ENCODE measurements at regions not wholly inside any gene's neighbourhood (a gene's known extent, or its start where the extent isn't known, plus 50 kb on each side); places are given as distances from the start of the nearest gene placed in this dataset.

DNA sequence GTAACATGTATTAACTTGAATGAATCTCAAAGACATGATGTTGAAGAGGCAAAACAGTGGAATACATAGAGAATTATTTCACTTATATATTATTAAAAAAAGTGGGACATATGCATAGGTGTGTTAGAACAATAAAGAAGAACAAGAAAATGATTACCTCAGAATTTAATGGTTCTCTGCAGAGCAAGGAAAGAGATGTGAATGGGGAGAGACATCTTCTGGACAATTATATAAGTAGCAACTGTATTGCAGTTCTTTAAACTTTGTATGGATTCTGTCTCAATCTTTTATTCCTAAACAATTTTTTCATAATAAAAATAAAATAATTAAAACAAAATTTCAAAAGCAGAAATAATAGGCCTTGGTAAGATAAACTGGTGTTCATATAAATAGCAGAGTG is 674.9 kb upstream of the ADGRL4 start:
- TF ChIP-seq, protein P1, sequence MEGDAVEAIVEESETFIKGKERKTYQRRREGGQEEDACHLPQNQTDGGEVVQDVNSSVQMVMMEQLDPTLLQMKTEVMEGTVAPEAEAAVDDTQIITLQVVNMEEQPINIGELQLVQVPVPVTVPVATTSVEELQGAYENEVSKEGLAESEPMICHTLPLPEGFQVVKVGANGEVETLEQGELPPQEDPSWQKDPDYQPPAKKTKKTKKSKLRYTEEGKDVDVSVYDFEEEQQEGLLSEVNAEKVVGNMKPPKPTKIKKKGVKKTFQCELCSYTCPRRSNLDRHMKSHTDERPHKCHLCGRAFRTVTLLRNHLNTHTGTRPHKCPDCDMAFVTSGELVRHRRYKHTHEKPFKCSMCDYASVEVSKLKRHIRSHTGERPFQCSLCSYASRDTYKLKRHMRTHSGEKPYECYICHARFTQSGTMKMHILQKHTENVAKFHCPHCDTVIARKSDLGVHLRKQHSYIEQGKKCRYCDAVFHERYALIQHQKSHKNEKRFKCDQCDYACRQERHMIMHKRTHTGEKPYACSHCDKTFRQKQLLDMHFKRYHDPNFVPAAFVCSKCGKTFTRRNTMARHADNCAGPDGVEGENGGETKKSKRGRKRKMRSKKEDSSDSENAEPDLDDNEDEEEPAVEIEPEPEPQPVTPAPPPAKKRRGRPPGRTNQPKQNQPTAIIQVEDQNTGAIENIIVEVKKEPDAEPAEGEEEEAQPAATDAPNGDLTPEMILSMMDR (IDR thresholded peaks at IDR 0.05) = peak in 1 of 4 donors; percentile 10
- no peak for TF ChIP-seq POLR2A (IDR thresholded peaks at IDR 0.05)

All from right lobe of liver (tissue), 4 donors.